ENCODE measurements at regions not wholly inside any gene's neighbourhood (a gene's known extent, or its start where the extent isn't known, plus 50 kb on each side); places are given as distances from the start of the nearest gene placed in this dataset.

DNA sequence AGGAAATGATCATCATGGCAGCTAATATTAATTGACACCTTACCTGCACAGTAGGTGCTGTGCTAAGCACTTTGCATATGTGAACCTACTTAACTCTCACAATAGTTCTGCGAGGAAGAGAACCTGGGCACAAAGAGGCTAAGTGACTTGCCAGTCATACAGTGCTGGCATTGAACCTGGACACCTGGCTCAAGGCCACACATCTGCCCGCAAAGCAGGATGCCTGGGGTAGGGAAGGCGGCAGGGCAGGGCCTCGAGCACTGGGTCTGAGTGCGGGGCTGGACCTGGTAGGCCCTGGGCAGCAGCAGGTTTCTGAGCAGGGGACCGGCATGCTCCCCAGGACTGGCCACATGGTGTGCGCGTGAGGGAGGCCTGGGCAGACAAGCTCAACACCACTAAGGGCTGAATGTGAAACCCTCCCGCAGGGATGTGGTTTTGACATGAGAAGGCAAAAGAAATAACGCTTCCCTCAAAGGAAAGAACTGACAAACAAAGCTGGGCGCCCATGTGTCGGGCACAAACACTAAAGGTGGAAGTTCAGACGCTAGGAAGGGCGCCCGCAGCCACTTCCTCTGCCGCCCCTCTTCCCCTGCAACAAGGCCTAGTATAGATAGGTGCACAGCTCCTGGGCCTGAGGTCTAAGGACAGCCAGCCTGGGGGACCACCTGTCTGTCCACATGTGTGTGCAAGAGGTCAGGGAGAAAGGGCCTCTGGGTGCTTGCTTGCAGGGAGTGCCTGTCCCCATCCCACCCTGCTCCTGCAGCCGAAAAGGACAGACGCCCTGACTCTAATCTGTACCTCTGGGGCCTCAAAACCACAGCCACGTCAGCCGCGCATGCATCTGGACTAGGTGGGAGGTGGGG, 92.5 kb downstream of the ZFP36L2 start:
- POLR2A ChIA-PET, result interaction anchor here (0.8 to 32.7 kb wide), 17 partner anchors 7 to 1028 kb away, joined by 3 to 2148 read pairs (median 6); partner anchors contain the start of gene ZFP36L2
- no peaks in the 10 kb centered on the region for H3K36me3 Mint-ChIP-seq
- peak; percentile 60 to 99 (median 93) for DNase-seq

DNA sequence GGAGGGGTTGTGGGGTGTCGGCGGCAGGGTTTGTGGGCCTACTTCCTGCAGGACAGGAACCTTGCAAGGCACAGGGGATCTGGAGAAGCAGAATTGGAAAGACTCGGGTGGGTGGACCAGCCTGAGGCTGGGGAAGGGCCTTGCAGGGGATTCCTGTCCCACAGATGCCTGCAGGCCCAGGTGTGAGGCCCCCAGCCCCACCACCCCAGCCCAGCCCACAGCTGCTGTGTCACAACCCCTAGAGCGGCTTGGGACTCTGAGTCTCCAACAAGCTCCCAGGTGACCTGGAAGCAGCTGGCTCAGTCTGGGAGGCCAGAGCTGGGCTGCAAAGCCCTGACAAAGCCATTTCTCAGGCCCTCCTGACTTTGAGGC, 93.1 kb downstream of the ZFP36L2 start:
- no peaks in the 10 kb centered on the region for H3K36me3 Mint-ChIP-seq
- POLR2A ChIA-PET, result interaction anchor here (0.9 to 32.7 kb wide), 15 partner anchors 7 to 323 kb away, joined by 3 to 2148 read pairs (median 7); partner anchors contain the start of gene ZFP36L2
- ATAC-seq (no peak), DNase-seq (no peak)
- H3K27me3 Mint-ChIP-seq, result no peaks in the 10 kb centered on the region
- no peaks in the 10 kb centered on the region for H3K9me3 Mint-ChIP-seq
- H3K27ac Mint-ChIP-seq, result peak overlapping the region; percentile 96 to 100 (median 100)
- H3K4me3 Mint-ChIP-seq, result peak overlapping the region; percentile 65 to 90 (median 76)
- peaks cover 52 to 99% (median 96%) of the 10 kb centered on the region in 4 donors for H3K4me1 Mint-ChIP-seq

More for the DNA sequence above, 92.5 kb downstream of the ZFP36L2 start:
- Mint-ChIP-seq H3K27me3 (no peaks in the 10 kb centered on the region), H3K27ac (peak overlapping the region; percentile 96 to 100 (median 100)), H3K9me3 (no peaks in the 10 kb centered on the region), H3K4me3 (peak overlapping the region; percentile 65 to 90 (median 76)), H3K4me1 (peaks cover 51 to 99% (median 96%) of the 10 kb centered on the region in 4 donors)
- peak; percentile 42 to 57 for ATAC-seq

DNA sequence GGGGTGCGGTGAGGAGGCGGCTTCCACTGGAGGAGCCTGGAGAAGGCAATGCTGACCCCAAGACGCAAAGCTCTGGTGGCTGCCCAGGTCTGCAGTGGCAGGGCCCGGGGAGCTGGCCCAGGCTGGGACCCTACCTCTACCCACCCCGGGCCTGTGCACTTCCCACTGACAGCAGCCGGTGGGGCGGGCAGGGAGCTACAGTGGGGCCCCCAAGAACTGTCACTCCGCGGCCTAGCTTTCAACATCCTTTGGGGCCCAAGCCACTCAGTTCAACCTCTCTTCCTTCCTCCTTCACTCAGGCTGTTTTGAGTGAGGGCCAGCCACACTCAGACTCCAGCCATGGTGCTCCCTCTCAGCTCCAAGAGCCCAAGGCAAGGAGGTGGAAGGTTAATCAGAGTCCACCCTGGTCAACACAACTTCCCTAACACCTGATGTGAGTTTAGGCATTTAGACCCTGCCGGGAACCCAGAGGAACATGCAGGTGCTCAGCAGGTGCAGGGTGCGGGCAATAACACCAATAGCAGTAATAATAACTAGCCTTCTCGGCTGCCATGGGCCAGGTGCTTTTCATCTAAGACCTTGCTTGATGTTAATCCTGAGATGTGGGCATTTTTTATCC, 93.6 kb downstream of the ZFP36L2 start:
- H3K4me3 Mint-ChIP-seq, result peak overlapping the region; percentile 65 to 90 (median 76)
- no peaks in the 10 kb centered on the region for H3K9me3 Mint-ChIP-seq
- peaks cover 58 to 99% (median 96%) of the 10 kb centered on the region in 4 donors for H3K4me1 Mint-ChIP-seq
- POLR2A ChIA-PET, result interaction anchor here (1.1 to 32.7 kb wide), 11 partner anchors 6 to 157 kb away, joined by 3 to 2148 read pairs (median 7); partner anchors contain the start of gene ZFP36L2
- ATAC-seq (no peak), DNase-seq (peak in 6 of 10 donors; percentile 36 to 66 (median 56))
- H3K27me3 Mint-ChIP-seq, result no peaks in the 10 kb centered on the region
- H3K27ac Mint-ChIP-seq, result peak overlapping the region; percentile 96 to 100 (median 100)
- no peaks in the 10 kb centered on the region for H3K36me3 Mint-ChIP-seq

DNA sequence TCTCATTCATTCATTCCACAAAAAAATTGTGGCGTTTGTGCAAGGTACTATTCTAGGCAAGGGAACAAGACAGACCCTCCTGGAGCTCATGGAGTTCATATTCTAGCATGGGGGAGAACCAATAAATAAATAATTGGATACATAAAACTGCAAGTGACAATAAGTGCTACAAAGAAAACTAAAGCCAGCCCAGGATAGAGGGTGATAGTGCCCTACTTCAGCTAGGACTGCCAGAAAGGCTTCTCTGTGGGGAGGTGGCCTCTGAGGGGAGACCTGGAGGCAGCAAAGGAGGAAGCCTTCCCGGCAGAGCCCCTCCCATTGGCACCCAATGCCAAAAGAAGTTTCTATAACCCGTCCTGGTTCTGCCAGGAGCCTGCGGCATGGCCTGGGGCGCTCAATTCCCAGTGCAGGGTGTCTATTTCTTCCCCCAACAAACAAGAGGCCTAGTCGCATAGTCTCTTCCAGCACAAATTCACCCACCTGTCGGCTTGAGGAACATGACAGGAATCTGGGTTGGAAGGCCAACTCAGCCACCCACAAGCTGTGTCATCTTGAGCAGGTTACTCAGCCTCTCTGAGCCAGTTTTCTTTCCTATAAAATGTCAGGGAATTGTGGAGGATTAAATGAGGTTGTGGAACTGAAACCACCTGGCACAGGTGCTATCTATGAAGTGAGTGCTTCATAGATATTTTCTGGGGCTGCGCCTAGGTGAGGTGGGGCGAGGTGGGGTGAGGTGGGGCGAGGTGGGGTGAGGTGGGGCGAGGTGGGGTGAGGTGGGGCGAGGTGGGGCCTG, 94.3 kb downstream of the ZFP36L2 start:
- POLR2A ChIA-PET, result interaction anchor here (1.5 to 32.7 kb wide), 10 partner anchors 6 to 156 kb away, joined by 3 to 2148 read pairs (median 8); partner anchors contain the start of gene ZFP36L2
- Mint-ChIP-seq H3K9me3 (no peaks in the 10 kb centered on the region), H3K4me3 (peak overlapping the region; percentile 65 to 90 (median 76)), H3K36me3 (no peaks in the 10 kb centered on the region), H3K27me3 (no peaks in the 10 kb centered on the region), H3K4me1 (peaks cover 58 to 99% (median 96%) of the 10 kb centered on the region in 4 donors), H3K27ac (peak overlapping the region; percentile 96 to 100 (median 100))
- ATAC-seq (no peak), DNase-seq (peak in 4 of 10 donors; percentile 29 to 61 (median 47))

DNA sequence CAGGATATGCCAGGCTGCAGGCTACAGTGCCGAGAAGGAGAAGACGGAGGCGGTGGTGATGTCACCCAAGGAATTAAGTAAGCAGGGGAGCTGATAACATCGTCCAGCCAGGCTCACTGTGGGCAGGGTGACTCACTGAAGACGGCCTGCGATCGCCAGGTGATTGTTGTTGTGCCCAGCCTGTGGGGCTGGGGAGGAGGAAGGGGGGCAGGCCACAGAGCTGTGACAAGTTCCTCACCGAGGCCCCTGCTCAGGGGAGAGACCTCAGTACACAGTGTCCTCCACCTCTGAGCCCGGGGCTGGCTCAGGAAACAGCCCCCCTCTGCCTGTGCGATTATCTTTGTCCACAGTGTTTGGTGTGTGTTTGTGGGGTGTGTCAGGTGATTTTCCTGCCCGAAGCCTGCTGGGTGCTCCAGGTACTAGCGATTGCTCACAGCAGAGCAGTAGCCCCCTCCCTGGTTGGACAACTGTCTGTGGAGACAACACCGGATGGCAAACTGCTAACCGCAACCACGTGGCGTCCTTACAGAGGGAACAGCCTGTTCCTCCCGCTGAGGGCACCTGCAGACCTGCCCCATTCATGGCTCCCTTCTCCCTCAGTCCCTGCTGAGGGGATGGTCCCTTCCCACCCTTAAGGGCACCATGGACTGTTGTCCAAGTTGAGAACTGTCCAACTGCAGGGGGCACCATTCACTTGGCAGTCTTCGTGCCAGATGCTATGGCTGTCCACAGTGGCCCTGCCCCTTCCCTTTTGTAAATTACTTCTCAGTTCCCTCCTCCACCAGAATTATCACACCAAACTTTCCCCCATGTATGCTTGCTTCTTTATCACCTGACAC, 95.1 kb downstream of the ZFP36L2 start:
- H3K36me3 Mint-ChIP-seq, result no peaks in the 10 kb centered on the region
- no peaks in the 10 kb centered on the region for H3K9me3 Mint-ChIP-seq
- POLR2A ChIA-PET, result interaction anchor here (1.5 to 32.7 kb wide), 7 partner anchors 29 to 155 kb away, joined by 3 to 2148 read pairs (median 10); partner anchors contain the start of gene ZFP36L2
- no peaks in the 10 kb centered on the region for H3K27me3 Mint-ChIP-seq
- H3K4me1 Mint-ChIP-seq, result peaks cover 55 to 93% (median 90%) of the 10 kb centered on the region in 4 donors
- DNase-seq (peak; percentile 45 to 94 (median 88)), ATAC-seq (peak; percentile 37 to 58)
- peak overlapping the region; percentile 65 to 90 (median 76) for H3K4me3 Mint-ChIP-seq
- peak overlapping the region; percentile 96 to 100 (median 100) for H3K27ac Mint-ChIP-seq

DNA sequence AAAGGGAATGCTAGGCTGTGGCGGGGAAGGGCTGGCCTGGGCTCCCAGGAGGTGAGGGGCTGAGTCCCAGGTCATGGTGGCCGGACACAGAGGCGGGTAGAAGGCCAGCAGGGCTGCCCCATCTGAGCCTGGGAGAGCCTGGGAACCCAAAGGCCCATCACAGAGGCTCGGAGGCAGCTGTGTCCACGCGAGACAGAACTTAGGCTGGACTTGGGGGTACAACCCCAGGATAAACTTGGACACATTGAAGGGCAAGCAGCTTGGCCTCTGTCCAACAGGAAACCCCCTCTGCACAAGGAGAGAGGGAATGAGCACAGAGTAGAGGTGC, 95.9 kb downstream of the ZFP36L2 start:
- Mint-ChIP-seq H3K9me3 (no peaks in the 10 kb centered on the region), H3K27me3 (no peaks in the 10 kb centered on the region), H3K4me1 (peaks cover 57 to 93% (median 90%) of the 10 kb centered on the region in 4 donors), H3K4me3 (peak overlapping the region; percentile 65 to 90 (median 76)), H3K27ac (peak overlapping the region; percentile 96 to 100 (median 100)), H3K36me3 (no peaks in the 10 kb centered on the region)
- POLR2A ChIA-PET, result interaction anchor here (0.6 to 32.7 kb wide), 7 partner anchors 30 to 155 kb away, joined by 3 to 2148 read pairs (median 10); partner anchors contain the start of gene ZFP36L2
- DNase-seq (no peak), ATAC-seq (no peak)

DNA sequence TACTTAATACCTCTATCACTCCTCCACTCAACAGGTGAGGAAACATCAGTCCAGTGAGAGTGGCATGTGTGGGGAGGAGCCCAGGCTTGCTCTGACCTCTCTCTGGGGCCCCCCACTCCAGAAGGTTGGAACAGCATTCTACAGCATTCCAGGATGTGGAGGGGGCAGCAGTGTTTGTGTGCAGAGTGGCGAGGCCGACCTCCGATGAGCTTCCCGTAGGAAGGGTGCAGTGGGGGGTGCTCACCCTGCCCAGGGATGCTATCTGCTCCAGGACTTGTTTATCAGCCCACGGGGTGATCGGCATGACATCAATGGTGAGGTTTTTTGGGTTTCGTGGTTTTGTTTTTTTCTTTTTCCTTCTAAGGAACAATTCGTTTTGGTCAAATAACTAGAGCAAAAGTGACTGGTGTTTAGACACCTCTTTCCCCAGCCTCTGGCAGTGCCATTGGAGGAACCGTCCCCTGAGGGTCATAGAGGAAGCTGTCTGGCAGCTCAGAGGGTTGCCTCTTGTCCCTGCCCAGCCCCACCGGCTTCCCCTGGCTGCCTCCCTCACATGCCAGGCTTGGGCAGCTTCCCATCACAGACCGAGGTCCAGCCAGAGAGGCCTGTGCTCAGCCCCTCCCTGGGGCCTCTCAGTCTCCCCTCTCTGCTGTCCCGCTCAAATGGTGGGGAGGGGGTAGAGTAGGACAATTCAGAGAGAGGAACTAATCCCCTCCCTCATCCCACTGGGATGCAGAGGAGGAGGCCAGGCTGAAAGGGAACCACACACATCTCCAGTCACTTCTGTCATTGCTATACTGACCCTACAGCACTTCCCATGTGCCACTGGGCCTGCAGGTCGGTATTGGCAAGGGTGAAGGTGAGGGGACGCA, 96.5 kb downstream of the ZFP36L2 start:
- Mint-ChIP-seq H3K36me3 (no peaks in the 10 kb centered on the region), H3K27me3 (no peaks in the 10 kb centered on the region), H3K9me3 (no peaks in the 10 kb centered on the region), H3K4me3 (peak overlapping the region; percentile 65 to 90 (median 76)), H3K4me1 (peaks cover 55 to 93% (median 91%) of the 10 kb centered on the region in 4 donors), H3K27ac (peak overlapping the region; percentile 96 to 100 (median 100))
- peak in 3 of 10 donors; percentile 43 to 60 (median 47) for DNase-seq
- ATAC-seq, result no peak
- POLR2A ChIA-PET, result interaction anchor here (0.6 to 32.7 kb wide), 6 partner anchors 16 to 98 kb away, joined by 3 to 2148 read pairs (median 88); partner anchors contain the start of gene ZFP36L2

DNA sequence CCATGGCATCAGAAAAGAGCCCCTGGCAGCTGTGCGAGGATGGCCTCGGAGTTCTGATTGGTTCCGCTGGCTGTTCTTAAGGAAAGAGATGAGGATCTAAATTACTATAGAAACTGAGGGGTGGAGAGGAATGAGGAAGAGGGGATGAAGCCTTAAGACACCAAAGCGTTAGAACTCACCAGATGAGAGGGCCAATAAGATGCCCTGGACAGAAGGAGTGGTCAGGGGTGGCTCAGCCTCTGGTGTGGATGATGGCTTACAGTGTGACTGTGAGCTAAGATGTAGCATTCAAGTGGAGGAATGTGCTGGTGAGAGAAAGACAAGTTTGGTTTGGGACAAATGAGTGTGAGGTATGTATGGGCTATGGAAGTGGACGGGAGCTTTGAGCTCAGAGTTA, 97.8 kb downstream of the ZFP36L2 start:
- Mint-ChIP-seq H3K27ac (peak overlapping the region; percentile 96 to 100 (median 100)), H3K9me3 (no peaks in the 10 kb centered on the region), H3K27me3 (no peaks in the 10 kb centered on the region), H3K36me3 (no peaks in the 10 kb centered on the region), H3K4me1 (peaks cover 58 to 94% (median 92%) of the 10 kb centered on the region in 4 donors), H3K4me3 (peak overlapping the region; percentile 37 to 90 (median 74))
- DNase-seq, result no peak
- no peak for ATAC-seq
- POLR2A ChIA-PET, result interaction anchor here (0.7 to 32.7 kb wide), 6 partner anchors 7 to 428 kb away, joined by 3 to 2148 read pairs (median 108); partner anchors contain the start of gene ZFP36L2

DNA sequence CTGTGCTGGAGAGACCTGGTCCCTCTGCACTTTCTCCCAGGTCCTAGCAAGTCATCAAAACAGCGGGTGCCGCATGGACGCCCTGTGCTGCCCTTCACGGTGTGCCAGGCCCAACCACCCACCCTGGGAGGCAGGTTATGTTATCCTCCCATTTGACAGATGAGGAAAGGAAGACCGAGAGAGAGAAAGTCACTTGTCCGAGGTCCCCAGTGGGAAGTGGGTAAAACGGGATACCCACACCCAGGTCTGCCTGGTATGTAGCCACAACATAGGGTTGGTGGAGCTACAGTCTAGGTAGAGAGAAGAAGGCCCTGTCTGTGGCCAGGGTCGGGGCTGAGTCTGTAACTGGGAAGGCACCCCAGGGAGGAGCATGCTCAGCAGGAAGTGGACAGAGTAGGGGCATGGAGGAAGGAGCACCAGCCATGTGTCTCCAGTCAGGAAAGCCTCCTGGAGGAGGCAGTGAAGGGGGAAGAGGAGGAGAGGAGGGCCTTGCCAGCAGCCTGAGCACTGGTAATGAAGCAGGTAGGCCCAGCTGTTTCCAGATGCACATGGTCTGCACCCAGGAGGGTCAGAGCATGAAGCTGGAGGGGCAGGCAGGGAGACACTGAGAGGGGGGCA, 98.4 kb downstream of the ZFP36L2 start:
- ATAC-seq, result no peak
- H3K27ac Mint-ChIP-seq, result peak overlapping the region; percentile 96 to 100 (median 100)
- DNase-seq, result no peak
- peaks cover 58 to 93% (median 91%) of the 10 kb centered on the region in 4 donors for H3K4me1 Mint-ChIP-seq
- H3K9me3 Mint-ChIP-seq, result no peaks in the 10 kb centered on the region
- peak overlapping the region; percentile 37 to 90 (median 69) for H3K4me3 Mint-ChIP-seq
- POLR2A ChIA-PET, result interaction anchor here (0.7 to 32.7 kb wide), 8 partner anchors 7 to 429 kb away, joined by 3 to 2148 read pairs (median 24); partner anchors contain the start of gene ZFP36L2
- H3K36me3 Mint-ChIP-seq, result no peaks in the 10 kb centered on the region
- no peaks in the 10 kb centered on the region for H3K27me3 Mint-ChIP-seq

Measured in naive thymus-derived CD8-positive, alpha-beta T cell (primary cell).